ENCODE measurements at regions not wholly inside any gene's neighbourhood (a gene's known extent, or its start where the extent isn't known, plus 50 kb on each side); places are given as distances from the start of the nearest gene placed in this dataset.
"Not testable (repeated sequence)": the region's sequence is repeated elsewhere in the genome, so short reads cannot be mapped to it uniquely, and the experiment has no call there.

- H3K4me1 Mint-ChIP-seq (ENCODE audit: low read depth) = no peaks in the 10 kb centered on the region
Observed at GRCh38 chr14:82915381-82915780, 1381.7 kb upstream of the SEL1L start.

GRCh38 chr14:82935691-82936090, 1402.0 kb upstream of the SEL1L start:
- Mint-ChIP-seq H3K27me3 (no peaks in the 10 kb centered on the region), H3K27ac (no peak overlapping the region), H3K36me3 (ENCODE audit: low read depth) (no peaks in the 10 kb centered on the region), H3K4me1 (ENCODE audit: low read depth) (no peaks in the 10 kb centered on the region), H3K4me3 (no peak overlapping the region), H3K9me3 (no peaks in the 10 kb centered on the region)
- intact Hi-C loops (cut with micrococcal nuclease) = no loop called here

More at GRCh38 chr14:82915381-82915780, 1381.7 kb upstream of the SEL1L start:
- Mint-ChIP-seq H3K36me3 (ENCODE audit: low read depth) (no peaks in the 10 kb centered on the region), H3K4me3 (no peak overlapping the region), H3K9me3 (peaks cover 27% of the 10 kb centered on the region), H3K27me3 (no peaks in the 10 kb centered on the region), H3K27ac (no peak overlapping the region)
- intact Hi-C loops (cut with micrococcal nuclease) = no loop called here

GRCh38 chr14:82951171-82951570, 1417.5 kb upstream of the SEL1L start:
- intact Hi-C loops (cut with micrococcal nuclease) = no loop called here
- no peak overlapping the region for H3K27ac Mint-ChIP-seq
- peaks cover 3% of the 10 kb centered on the region for H3K9me3 Mint-ChIP-seq
- H3K4me1 Mint-ChIP-seq (ENCODE audit: low read depth) = no peaks in the 10 kb centered on the region
- no peak overlapping the region for H3K4me3 Mint-ChIP-seq
- H3K36me3 Mint-ChIP-seq (ENCODE audit: low read depth) = no peaks in the 10 kb centered on the region
- no peaks in the 10 kb centered on the region for H3K27me3 Mint-ChIP-seq

- Mint-ChIP-seq H3K27ac (no peak overlapping the region), H3K27me3 (no peaks in the 10 kb centered on the region), H3K36me3 (ENCODE audit: low read depth) (no peaks in the 10 kb centered on the region), H3K9me3 (no peaks in the 10 kb centered on the region), H3K4me3 (no peak overlapping the region), H3K4me1 (ENCODE audit: low read depth) (no peaks in the 10 kb centered on the region)
- intact Hi-C loops (cut with micrococcal nuclease) = no loop called here
Observed at GRCh38 chr14:82963756-82964155, 1430.1 kb upstream of the SEL1L start.

- no peaks in the 10 kb centered on the region for H3K27me3 Mint-ChIP-seq
- no peak overlapping the region for H3K4me3 Mint-ChIP-seq
- no peaks in the 10 kb centered on the region for H3K4me1 Mint-ChIP-seq (ENCODE audit: low read depth)
- H3K36me3 Mint-ChIP-seq (ENCODE audit: low read depth) = no peaks in the 10 kb centered on the region
- no peak overlapping the region for H3K27ac Mint-ChIP-seq
- intact Hi-C loops (cut with micrococcal nuclease) = no loop called here
- H3K9me3 Mint-ChIP-seq = no peaks in the 10 kb centered on the region
Observed at GRCh38 chr14:82987502-82988124, 1454.0 kb upstream of the SEL1L start.

GRCh38 chr14:82994547-82994946, 1460.9 kb upstream of the SEL1L start:
- intact Hi-C loops (cut with micrococcal nuclease); H3K4me3 Mint-ChIP-seq; H3K27ac Mint-ChIP-seq; H3K9me3 Mint-ChIP-seq; H3K4me1 Mint-ChIP-seq (ENCODE audit: low read depth); H3K27me3 Mint-ChIP-seq; H3K36me3 Mint-ChIP-seq (ENCODE audit: low read depth): not testable (repeated sequence)

- Mint-ChIP-seq H3K4me3 (no peak overlapping the region), H3K4me1 (ENCODE audit: low read depth) (no peaks in the 10 kb centered on the region), H3K27me3 (no peaks in the 10 kb centered on the region), H3K36me3 (ENCODE audit: low read depth) (no peaks in the 10 kb centered on the region), H3K27ac (no peak overlapping the region), H3K9me3 (no peaks in the 10 kb centered on the region)
- intact Hi-C loops (cut with micrococcal nuclease) = no loop called here
Observed at GRCh38 chr14:82999802-83000201, 1466.1 kb upstream of the SEL1L start.

- Mint-ChIP-seq H3K9me3 (peaks cover 21% of the 10 kb centered on the region), H3K36me3 (ENCODE audit: low read depth) (no peaks in the 10 kb centered on the region), H3K27ac (no peak overlapping the region), H3K4me3 (no peak overlapping the region), H3K27me3 (no peaks in the 10 kb centered on the region), H3K4me1 (ENCODE audit: low read depth) (no peaks in the 10 kb centered on the region)
- intact Hi-C loops (cut with micrococcal nuclease) = no loop called here
Observed at GRCh38 chr14:83004456-83005006, 1470.9 kb upstream of the SEL1L start.

- Mint-ChIP-seq H3K36me3 (ENCODE audit: low read depth) (no peaks in the 10 kb centered on the region), H3K4me3 (no peak overlapping the region), H3K9me3 (peaks cover 24% of the 10 kb centered on the region), H3K27ac (no peak overlapping the region), H3K27me3 (no peaks in the 10 kb centered on the region), H3K4me1 (ENCODE audit: low read depth) (no peaks in the 10 kb centered on the region)
- intact Hi-C loops (cut with micrococcal nuclease) = no loop called here
Observed at GRCh38 chr14:83006121-83006670, 1472.5 kb upstream of the SEL1L start.

- H3K4me1 Mint-ChIP-seq (ENCODE audit: low read depth); intact Hi-C loops (cut with micrococcal nuclease); H3K27ac Mint-ChIP-seq; H3K27me3 Mint-ChIP-seq; H3K36me3 Mint-ChIP-seq (ENCODE audit: low read depth); H3K4me3 Mint-ChIP-seq: not testable (repeated sequence)
- peaks cover 24% of the 10 kb centered on the region for H3K9me3 Mint-ChIP-seq
Observed at GRCh38 chr14:83007052-83007451, 1473.4 kb upstream of the SEL1L start.

- no peaks in the 10 kb centered on the region for H3K4me1 Mint-ChIP-seq (ENCODE audit: low read depth)
- no peak overlapping the region for H3K4me3 Mint-ChIP-seq
- peaks cover 24% of the 10 kb centered on the region for H3K9me3 Mint-ChIP-seq
- intact Hi-C loops (cut with micrococcal nuclease) = no loop called here
- H3K36me3 Mint-ChIP-seq (ENCODE audit: low read depth) = no peaks in the 10 kb centered on the region
- no peak overlapping the region for H3K27ac Mint-ChIP-seq
- no peaks in the 10 kb centered on the region for H3K27me3 Mint-ChIP-seq
Observed at GRCh38 chr14:83007641-83008225, 1474.1 kb upstream of the SEL1L start.

- Mint-ChIP-seq H3K27me3 (no peaks in the 10 kb centered on the region), H3K36me3 (ENCODE audit: low read depth) (no peaks in the 10 kb centered on the region), H3K4me3 (no peak overlapping the region), H3K27ac (no peak overlapping the region), H3K4me1 (ENCODE audit: low read depth) (no peaks in the 10 kb centered on the region), H3K9me3 (peaks cover 9% of the 10 kb centered on the region)
- intact Hi-C loops (cut with micrococcal nuclease) = no loop called here
Observed at GRCh38 chr14:83017296-83017695, 1483.6 kb upstream of the SEL1L start.

GRCh38 chr14:83019744-83020414, 1486.2 kb upstream of the SEL1L start:
- H3K4me1 Mint-ChIP-seq (ENCODE audit: low read depth) = no peaks in the 10 kb centered on the region
- intact Hi-C loops (cut with micrococcal nuclease) = no loop called here
- H3K36me3 Mint-ChIP-seq (ENCODE audit: low read depth) = no peaks in the 10 kb centered on the region
- H3K27ac Mint-ChIP-seq = no peak overlapping the region
- no peak overlapping the region for H3K4me3 Mint-ChIP-seq
- no peaks in the 10 kb centered on the region for H3K9me3 Mint-ChIP-seq
- no peaks in the 10 kb centered on the region for H3K27me3 Mint-ChIP-seq

- intact Hi-C loops (cut with micrococcal nuclease) = no loop called here
- Mint-ChIP-seq H3K9me3 (peaks cover 13% of the 10 kb centered on the region), H3K36me3 (ENCODE audit: low read depth) (no peaks in the 10 kb centered on the region), H3K27ac (no peak overlapping the region), H3K27me3 (no peaks in the 10 kb centered on the region), H3K4me1 (ENCODE audit: low read depth) (no peaks in the 10 kb centered on the region), H3K4me3 (no peak overlapping the region)
Observed at GRCh38 chr14:83021323-83021722, 1487.7 kb upstream of the SEL1L start.
